Stromal cell of bone marrow (primary cell): ENCODE measurements at regions not wholly inside any gene's neighbourhood (a gene's known extent, or its start where the extent isn't known, plus 50 kb on each side); places are given as distances from the start of the nearest gene placed in this dataset.

Experiments used
- DNase-seq: peaks from one replicate; pipeline ENCODE4 v3.0.0-alpha.2; 2012; ENCODE audit warnings: low read depth

GRCh38 chr6:134117409-134117808, 65.0 kb upstream of the SLC2A12 start:
- peak; percentile 9 for DNase-seq

GRCh38 chr6:134115715-134116074, 63.3 kb upstream of the SLC2A12 start:
- DNase-seq, result no peak

- DNase-seq, result no peak
Measured at GRCh38 chr6:134114918-134115714, 62.7 kb upstream of the SLC2A12 start.

- DNase-seq, result no peak
Measured at GRCh38 chr6:134114489-134114888, 62.1 kb upstream of the SLC2A12 start.

DNA sequence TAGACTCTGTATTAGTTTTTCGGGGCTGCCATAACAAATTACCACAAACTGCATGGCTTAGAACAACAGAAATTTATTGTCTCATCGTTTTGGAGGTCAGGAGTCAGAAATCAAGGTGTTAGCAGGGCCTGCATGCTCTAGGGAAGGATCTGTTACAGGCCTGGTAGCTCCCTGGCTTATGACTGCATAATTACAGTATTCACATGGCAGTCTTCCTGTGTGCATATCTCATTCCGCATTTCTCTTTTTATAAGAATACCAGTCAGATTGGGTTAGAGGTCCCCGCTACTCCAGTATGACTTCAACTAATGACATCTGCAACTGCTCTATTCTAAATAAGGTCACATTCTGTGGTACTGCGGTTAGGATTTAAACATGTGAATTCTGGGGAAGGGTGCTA, 59.3 kb upstream of the SLC2A12 start:
- DNase-seq, result no peak

GRCh38 chr6:134111062-134111677, 58.7 kb upstream of the SLC2A12 start:
- peak; percentile 31 for DNase-seq

GRCh38 chr6:134106702-134107101, 54.3 kb upstream of the SLC2A12 start:
- DNase-seq, result no peak

DNA sequence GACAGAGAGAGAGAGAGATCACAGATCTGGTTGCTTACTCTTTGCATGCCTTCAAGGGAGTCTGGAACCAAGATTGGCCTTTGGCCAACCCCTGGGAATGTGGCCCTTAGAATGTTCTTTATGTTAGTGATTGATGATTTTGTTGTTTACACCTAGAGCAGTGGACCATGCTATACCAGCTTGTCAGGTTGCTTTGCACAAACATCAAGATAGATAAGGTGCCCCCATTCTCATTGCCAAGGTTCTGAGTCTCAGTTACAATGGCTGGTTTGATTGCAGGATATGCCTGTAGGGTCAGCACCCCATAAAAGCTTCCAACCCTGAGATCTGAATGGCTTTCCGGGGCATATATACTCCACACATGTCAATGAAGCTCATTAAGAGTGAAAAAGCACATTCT, 53.5 kb upstream of the SLC2A12 start:
- DNase-seq, result no peak

- DNase-seq, result no peak
Measured at GRCh38 chr6:134103006-134103405, 50.6 kb upstream of the SLC2A12 start.
